SU-DHL-6 (cell line): ENCODE measurements at regions not wholly inside any gene's neighbourhood (a gene's known extent, or its start where the extent isn't known, plus 50 kb on each side); places are given as distances from the start of the nearest gene placed in this dataset.
"Not testable (repeated sequence)": the region's sequence is repeated elsewhere in the genome, so short reads cannot be mapped to it uniquely, and the experiment has no call there.

Source experiments
- H2AFZ ChIP-seq: fragments of 200-600 bp; sonication (generic); 2 replicates; pipeline ENCODE4 v1.6.1; 2014; ENCODE audit warnings: low read depth, mild to moderate bottlenecking, moderate library complexity, mixed read lengths, antibody characterized with exemption, low read length; ENCODE audit not compliant: severe bottlenecking
- H3F3A ChIP-seq: fragments of 200-600 bp; shearing (Covaris generic); 2 replicates; pipeline ENCODE4 v1.6.0; 2016; ENCODE audit warnings: antibody characterized with exemption, mild to moderate bottlenecking; ENCODE audit not compliant: insufficient read depth
- H3K27ac ChIP-seq: fragments of 200-600 bp; sonication (generic); 2 replicates; pipeline ENCODE4 v1.5.1; 2016; ENCODE audit warnings: low read depth, mild to moderate bottlenecking, low read length, moderate library complexity, mixed read lengths
- H3K27me3 ChIP-seq: fragments of 200-600 bp; sonication (generic), shearing (Covaris generic); 2 replicates; pipeline ENCODE4 v1.6.0; 2014; ENCODE audit warnings: mild to moderate bottlenecking, low read length
- H3K36me3 ChIP-seq: fragments of 200-600 bp; sonication (generic); 2 replicates; pipeline ENCODE4 v1.6.1; 2014; ENCODE audit warnings: mild to moderate bottlenecking, low read length, mixed read lengths
- H3K4me2 ChIP-seq: fragments of 300-600, 200-600 bp; shearing (Covaris generic), sonication (generic); 2 replicates; pipeline ENCODE4 v1.6.0; 2014; ENCODE audit warnings: low read length, low read depth, mild to moderate bottlenecking; ENCODE audit not compliant: poor library complexity, severe bottlenecking
- H3K4me3 ChIP-seq: fragments of 200-600 bp; sonication (generic); 2 replicates; pipeline ENCODE4 v1.5.1; 2014; ENCODE audit warnings: antibody characterized with exemption, low read length, mild to moderate bottlenecking, mixed read lengths; ENCODE audit not compliant: insufficient read depth, poor library complexity, severe bottlenecking
- H3K79me2 ChIP-seq: fragments of 200-600 bp; sonication (generic); 2 replicates; pipeline ENCODE4 v1.6.1; 2014; ENCODE audit warnings: mild to moderate bottlenecking, low read length, moderate library complexity; ENCODE audit not compliant: insufficient read depth
- H3K9ac ChIP-seq: fragments of 200-600 bp; sonication (generic); 2 replicates; pipeline ENCODE4 v1.7.0; 2014; ENCODE audit warnings: mild to moderate bottlenecking, low read length
- H3K9me2 ChIP-seq: fragments of 200-600 bp; sonication (generic); replicated peaks from 2 replicates; pipeline ENCODE4 v1.6.1; 2014; ENCODE audit warnings: low read length; ENCODE audit not compliant: insufficient read depth
- H3K9me3 ChIP-seq: fragments of 200-600 bp; sonication (generic); 2 replicates; pipeline ENCODE4 v1.6.1; 2014; ENCODE audit warnings: low read length, mixed read lengths; ENCODE audit not compliant: insufficient read depth
- H4K20me1 ChIP-seq: fragments of 200-600 bp; sonication (generic); 2 replicates; pipeline ENCODE4 v1.6.1; 2014; ENCODE audit warnings: low read depth, mild to moderate bottlenecking, antibody characterized with exemption, low read length, moderate library complexity, mixed read lengths
- EZH2phosphoT487 ChIP-seq: fragments of 200-600 bp; sonication (generic), shearing (Covaris generic); conservative IDR thresholded peaks from 2 replicates; pipeline ENCODE4 v1.6.1; 2018; ENCODE audit warnings: mild to moderate bottlenecking, antibody characterized with exemption, low read length, moderate library complexity, mixed read lengths
- TF ChIP-seq, protein P1 (sequence below): fragments of 200-600 bp; sonication (generic); IDR thresholded peaks from one replicate; pipeline ENCODE4 v1.5.1; 2017; ENCODE audit warnings: antibody characterized with exemption, mild to moderate bottlenecking, low read length, moderate library complexity; ENCODE audit not compliant: insufficient read depth, poor library complexity, severe bottlenecking

DNA sequence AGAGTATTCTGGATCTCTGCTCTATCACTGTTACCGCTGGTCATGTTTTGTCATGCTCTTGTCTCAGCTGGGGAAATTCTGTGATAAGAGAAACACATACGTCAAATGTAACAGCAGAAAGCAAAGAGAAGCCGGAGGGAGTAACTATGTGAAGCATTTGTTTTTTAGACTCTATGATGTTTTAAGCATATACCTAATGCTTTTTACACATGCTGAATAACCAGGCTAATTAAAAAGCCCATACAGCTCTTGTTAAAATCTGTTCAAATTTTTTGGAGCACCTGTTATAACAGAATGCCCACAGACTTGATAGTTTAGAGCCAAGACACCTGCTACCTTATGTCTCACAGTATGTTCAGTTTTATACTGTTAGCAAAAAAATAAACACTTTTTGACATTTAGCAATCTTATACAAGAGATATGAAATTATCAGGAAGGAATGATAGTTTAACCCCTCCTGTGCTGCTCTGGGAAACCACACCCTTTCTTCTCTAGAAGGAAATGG, 92.3 kb upstream of the TANK start:
- no peak overlapping the region for H3K4me2 ChIP-seq
- H4K20me1 ChIP-seq = no peaks in the 10 kb centered on the region
- H3K9me2 ChIP-seq = no peaks in the 10 kb centered on the region
- no peak overlapping the region for H3K27ac ChIP-seq
- H2AFZ ChIP-seq = no peak overlapping the region
- H3K4me3 ChIP-seq = no peak overlapping the region
- H3F3A ChIP-seq = no peaks in the 10 kb centered on the region
- no peak overlapping the region for H3K9ac ChIP-seq
- no peak for TF ChIP-seq EZH2phosphoT487
- TF ChIP-seq, protein P1, sequence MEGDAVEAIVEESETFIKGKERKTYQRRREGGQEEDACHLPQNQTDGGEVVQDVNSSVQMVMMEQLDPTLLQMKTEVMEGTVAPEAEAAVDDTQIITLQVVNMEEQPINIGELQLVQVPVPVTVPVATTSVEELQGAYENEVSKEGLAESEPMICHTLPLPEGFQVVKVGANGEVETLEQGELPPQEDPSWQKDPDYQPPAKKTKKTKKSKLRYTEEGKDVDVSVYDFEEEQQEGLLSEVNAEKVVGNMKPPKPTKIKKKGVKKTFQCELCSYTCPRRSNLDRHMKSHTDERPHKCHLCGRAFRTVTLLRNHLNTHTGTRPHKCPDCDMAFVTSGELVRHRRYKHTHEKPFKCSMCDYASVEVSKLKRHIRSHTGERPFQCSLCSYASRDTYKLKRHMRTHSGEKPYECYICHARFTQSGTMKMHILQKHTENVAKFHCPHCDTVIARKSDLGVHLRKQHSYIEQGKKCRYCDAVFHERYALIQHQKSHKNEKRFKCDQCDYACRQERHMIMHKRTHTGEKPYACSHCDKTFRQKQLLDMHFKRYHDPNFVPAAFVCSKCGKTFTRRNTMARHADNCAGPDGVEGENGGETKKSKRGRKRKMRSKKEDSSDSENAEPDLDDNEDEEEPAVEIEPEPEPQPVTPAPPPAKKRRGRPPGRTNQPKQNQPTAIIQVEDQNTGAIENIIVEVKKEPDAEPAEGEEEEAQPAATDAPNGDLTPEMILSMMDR = no peak
- H3K79me2 ChIP-seq = no peaks in the 10 kb centered on the region
- H3K36me3 ChIP-seq = no peaks in the 10 kb centered on the region
- no peaks in the 10 kb centered on the region for H3K9me3 ChIP-seq
- H3K27me3 ChIP-seq = no peaks in the 10 kb centered on the region

DNA sequence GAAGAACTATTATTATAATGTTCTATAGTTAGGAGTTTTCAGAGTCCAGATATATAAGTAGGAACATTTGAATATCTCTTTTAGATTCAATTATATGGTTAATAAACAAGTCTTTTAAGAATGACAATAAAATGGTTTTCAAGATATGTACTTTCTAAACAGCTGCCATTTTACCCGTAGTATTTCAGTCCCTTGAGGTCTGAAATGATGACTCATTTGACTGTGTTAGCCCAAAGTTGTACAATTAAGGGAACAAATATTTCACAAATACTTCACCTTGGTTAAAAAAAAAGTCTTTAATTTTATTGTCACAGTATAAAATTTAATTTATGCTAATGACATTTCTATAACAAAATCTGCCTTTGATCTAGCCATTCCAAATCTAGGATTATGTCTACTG, 91.6 kb upstream of the TANK start:
- no peaks in the 10 kb centered on the region for H3K27me3 ChIP-seq
- no peaks in the 10 kb centered on the region for H3K9me3 ChIP-seq
- no peaks in the 10 kb centered on the region for H3K36me3 ChIP-seq
- H3K4me3 ChIP-seq = no peak overlapping the region
- H3K4me2 ChIP-seq = no peak overlapping the region
- H4K20me1 ChIP-seq = no peaks in the 10 kb centered on the region
- no peak overlapping the region for H2AFZ ChIP-seq
- no peaks in the 10 kb centered on the region for H3K79me2 ChIP-seq
- no peak overlapping the region for H3K9ac ChIP-seq
- no peak overlapping the region for H3K27ac ChIP-seq
- H3K9me2 ChIP-seq = no peaks in the 10 kb centered on the region
- TF ChIP-seq, protein P1 = no peak
- no peak for TF ChIP-seq EZH2phosphoT487
- no peaks in the 10 kb centered on the region for H3F3A ChIP-seq

DNA sequence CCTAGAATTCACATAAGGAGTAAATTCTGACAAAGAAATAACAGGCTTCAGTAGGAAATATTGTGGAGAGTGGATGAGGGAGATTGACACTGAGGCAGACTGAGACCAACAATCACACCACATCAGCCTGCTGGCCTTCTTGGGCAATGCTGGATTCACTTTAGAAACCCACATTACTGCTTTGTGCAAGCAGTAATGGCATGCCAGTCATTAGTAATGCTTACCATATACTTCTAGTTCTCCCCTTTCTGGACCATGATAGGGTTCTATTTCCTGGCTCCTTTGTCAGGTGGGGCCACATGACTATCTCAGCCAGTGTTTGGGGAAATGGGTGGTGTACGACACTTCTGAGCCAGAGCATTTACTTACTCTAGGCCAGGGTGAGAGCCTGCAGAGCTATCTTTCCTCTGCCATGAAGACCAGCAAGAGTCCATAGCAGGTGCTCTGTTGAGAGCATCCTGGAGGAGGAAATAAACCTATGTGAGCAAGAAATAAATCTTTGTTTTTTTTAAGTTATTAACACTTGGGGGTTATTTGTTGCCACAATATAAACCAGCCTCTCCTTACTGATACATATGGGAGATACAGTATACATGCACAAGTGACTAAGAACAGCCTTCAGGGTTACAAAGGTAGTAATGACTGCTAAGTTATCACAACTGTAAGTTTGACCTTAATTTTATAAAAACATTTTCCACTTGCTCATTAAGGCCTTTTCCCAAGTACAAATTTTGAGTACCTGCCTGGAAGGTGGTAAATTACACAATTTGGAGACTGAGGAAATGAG, 89.3 kb upstream of the TANK start:
- Histone ChIP-seq H4K20me1 (no peaks in the 10 kb centered on the region), H3K4me3 (no peak overlapping the region), H3K36me3 (no peaks in the 10 kb centered on the region), H2AFZ (no peak overlapping the region), H3K27me3 (no peaks in the 10 kb centered on the region), H3K9me3 (no peaks in the 10 kb centered on the region), H3F3A (no peaks in the 10 kb centered on the region), H3K4me2 (no peak overlapping the region), H3K9ac (no peak overlapping the region), H3K79me2 (no peaks in the 10 kb centered on the region), H3K9me2 (no peaks in the 10 kb centered on the region), H3K27ac (no peak overlapping the region)
- no peak for TF ChIP-seq EZH2phosphoT487
- TF ChIP-seq, protein P1 = no peak

DNA sequence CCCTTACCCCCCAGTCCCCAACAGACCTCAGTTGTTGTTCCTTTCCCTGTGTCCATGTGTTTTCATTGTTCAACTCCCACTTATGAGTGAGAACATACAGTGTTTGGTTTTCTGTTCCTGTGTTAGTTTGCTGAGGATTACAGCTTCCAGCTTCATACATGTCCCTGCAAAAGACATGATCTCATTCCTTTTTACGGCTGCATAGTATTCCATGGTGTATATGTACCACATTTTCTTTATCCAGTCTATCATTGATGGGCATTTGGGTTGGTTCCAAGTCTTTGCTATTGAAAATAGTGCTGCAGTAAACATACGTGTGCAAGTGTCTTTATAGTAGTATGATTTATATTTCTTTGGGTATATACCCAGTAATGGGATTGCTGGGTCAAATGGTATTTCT, 87.8 kb upstream of the TANK start:
- not testable (repeated sequence) for H3K9me3 ChIP-seq, H3K4me3 ChIP-seq, H3K9ac ChIP-seq, H3K36me3 ChIP-seq, H3K4me2 ChIP-seq, H3K27ac ChIP-seq, H3F3A ChIP-seq, H2AFZ ChIP-seq, H3K27me3 ChIP-seq, H3K79me2 ChIP-seq, H3K9me2 ChIP-seq, H4K20me1 ChIP-seq
